ENCODE measurements at regions not wholly inside any gene's neighbourhood (a gene's known extent, or its start where the extent isn't known, plus 50 kb on each side); places are given as distances from the start of the nearest gene placed in this dataset.

DNA sequence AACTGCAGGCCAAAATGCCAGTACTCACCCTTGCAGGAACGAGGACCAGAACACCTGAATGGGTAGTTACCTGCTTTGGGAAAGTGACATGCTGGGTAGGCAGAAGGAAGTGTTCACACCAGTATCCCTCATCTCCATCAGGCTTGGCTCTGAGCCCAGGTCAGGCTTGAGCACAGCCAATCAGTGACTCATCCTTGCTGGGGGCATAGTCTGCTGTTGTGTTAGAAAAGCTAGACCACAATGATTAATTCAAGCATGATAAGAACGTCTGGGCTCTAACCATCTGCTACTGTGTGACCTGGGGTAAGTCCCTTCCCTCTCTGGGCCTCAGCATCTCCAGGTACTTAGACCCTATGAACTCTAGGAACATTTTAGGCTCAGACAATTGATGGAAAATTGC is 450.4 kb downstream of the MIAT start:
- TF ChIP-seq ZFP30 (CRISPR knock-in tag; IDR thresholded peaks at IDR 0.05): no peak
- no peak for TF ChIP-seq BACH2 (CRISPR knock-in tag; IDR thresholded peaks at IDR 0.05; ENCODE audit: borderline replicate concordance)
- TF ChIP-seq RARB (CRISPR knock-in tag; IDR thresholded peaks at IDR 0.05): no peak
- no peak for TF ChIP-seq ZNF8 (CRISPR knock-in tag; IDR thresholded peaks at IDR 0.05)
- TF ChIP-seq, protein P1, sequence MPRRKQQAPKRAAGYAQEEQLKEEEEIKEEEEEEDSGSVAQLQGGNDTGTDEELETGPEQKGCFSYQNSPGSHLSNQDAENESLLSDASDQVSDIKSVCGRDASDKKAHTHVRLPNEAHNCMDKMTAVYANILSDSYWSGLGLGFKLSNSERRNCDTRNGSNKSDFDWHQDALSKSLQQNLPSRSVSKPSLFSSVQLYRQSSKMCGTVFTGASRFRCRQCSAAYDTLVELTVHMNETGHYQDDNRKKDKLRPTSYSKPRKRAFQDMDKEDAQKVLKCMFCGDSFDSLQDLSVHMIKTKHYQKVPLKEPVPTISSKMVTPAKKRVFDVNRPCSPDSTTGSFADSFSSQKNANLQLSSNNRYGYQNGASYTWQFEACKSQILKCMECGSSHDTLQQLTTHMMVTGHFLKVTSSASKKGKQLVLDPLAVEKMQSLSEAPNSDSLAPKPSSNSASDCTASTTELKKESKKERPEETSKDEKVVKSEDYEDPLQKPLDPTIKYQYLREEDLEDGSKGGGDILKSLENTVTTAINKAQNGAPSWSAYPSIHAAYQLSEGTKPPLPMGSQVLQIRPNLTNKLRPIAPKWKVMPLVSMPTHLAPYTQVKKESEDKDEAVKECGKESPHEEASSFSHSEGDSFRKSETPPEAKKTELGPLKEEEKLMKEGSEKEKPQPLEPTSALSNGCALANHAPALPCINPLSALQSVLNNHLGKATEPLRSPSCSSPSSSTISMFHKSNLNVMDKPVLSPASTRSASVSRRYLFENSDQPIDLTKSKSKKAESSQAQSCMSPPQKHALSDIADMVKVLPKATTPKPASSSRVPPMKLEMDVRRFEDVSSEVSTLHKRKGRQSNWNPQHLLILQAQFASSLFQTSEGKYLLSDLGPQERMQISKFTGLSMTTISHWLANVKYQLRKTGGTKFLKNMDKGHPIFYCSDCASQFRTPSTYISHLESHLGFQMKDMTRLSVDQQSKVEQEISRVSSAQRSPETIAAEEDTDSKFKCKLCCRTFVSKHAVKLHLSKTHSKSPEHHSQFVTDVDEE (CRISPR knock-in tag; IDR thresholded peaks at IDR 0.05): no peak
- TF ChIP-seq OSR1 (CRISPR knock-in tag; IDR thresholded peaks at IDR 0.05): no peak
- TF ChIP-seq PPARA (CRISPR knock-in tag; IDR thresholded peaks at IDR 0.05; ENCODE audit: borderline replicate concordance): no peak
- no peak for TF ChIP-seq ZFP3 (CRISPR knock-in tag; IDR thresholded peaks at IDR 0.05)
- TF ChIP-seq CREB5 (CRISPR knock-in tag; IDR thresholded peaks at IDR 0.05; ENCODE audit: low read depth): no peak
- TF ChIP-seq GLIS3 (CRISPR knock-in tag; IDR thresholded peaks at IDR 0.05): no peak
